Panc1 (cell line): ENCODE measurements at regions not wholly inside any gene's neighbourhood (a gene's known extent, or its start where the extent isn't known, plus 50 kb on each side); places are given as distances from the start of the nearest gene placed in this dataset.

ENCODE experiments used
- POLR2AphosphoS5 ChIP-seq: IDR thresholded peaks from 2 replicates; pipeline ENCODE4 v1.6.1; 2012; ENCODE audit warnings: mild to moderate bottlenecking, low read depth, low read length, moderate library complexity
- TF ChIP-seq, protein P1 (sequence below): fragments of 450-650 bp; IDR thresholded peaks from 2 replicates; pipeline ENCODE4 v1.5.1; 2017; ENCODE audit warnings: mild to moderate bottlenecking

DNA sequence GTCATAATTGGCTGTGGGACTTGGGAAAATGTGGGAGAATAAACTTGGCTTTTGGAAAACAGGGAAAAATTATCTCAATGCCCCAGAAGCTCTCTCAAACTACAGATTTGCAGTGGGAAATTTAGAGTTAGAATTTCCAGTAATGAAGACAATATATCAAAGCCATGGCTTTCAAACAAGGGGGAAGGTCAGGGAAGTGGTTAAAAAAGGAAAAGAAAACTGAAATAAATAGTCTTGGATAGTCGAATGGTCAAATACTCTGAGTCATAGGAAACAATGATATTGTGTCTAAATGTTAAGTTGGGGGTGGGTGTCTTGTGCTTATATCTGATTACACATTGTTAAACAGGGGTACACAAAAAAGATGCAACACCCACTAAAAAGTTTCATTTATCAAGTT is 272.4 kb upstream of the COL8A1 start:
- TF ChIP-seq, protein P1, sequence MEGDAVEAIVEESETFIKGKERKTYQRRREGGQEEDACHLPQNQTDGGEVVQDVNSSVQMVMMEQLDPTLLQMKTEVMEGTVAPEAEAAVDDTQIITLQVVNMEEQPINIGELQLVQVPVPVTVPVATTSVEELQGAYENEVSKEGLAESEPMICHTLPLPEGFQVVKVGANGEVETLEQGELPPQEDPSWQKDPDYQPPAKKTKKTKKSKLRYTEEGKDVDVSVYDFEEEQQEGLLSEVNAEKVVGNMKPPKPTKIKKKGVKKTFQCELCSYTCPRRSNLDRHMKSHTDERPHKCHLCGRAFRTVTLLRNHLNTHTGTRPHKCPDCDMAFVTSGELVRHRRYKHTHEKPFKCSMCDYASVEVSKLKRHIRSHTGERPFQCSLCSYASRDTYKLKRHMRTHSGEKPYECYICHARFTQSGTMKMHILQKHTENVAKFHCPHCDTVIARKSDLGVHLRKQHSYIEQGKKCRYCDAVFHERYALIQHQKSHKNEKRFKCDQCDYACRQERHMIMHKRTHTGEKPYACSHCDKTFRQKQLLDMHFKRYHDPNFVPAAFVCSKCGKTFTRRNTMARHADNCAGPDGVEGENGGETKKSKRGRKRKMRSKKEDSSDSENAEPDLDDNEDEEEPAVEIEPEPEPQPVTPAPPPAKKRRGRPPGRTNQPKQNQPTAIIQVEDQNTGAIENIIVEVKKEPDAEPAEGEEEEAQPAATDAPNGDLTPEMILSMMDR = no peak
- TF ChIP-seq POLR2AphosphoS5 = no peak
